ENCODE measurements at regions not wholly inside any gene's neighbourhood (a gene's known extent, or its start where the extent isn't known, plus 50 kb on each side); places are given as distances from the start of the nearest gene placed in this dataset.

GRCh38 chr6:169986171-169986847, 234.9 kb downstream of the ERMARD start:
- Histone ChIP-seq H4K20me1 (ENCODE audit: insufficient read depth, low read length) (no peaks in the 10 kb centered on the region), H3K9me3 (ENCODE audit: insufficient read depth, low read depth, low read length) (no peaks in the 10 kb centered on the region), H3K4me2 (ENCODE audit: low read length) (no peak overlapping the region), H3K79me2 (ENCODE audit: insufficient read depth, low read length) (no peaks in the 10 kb centered on the region), H2AFZ (ENCODE audit: low read depth, low read length) (no peak overlapping the region), H3K4me1 (ENCODE audit: insufficient read depth, low read length) (no peaks in the 10 kb centered on the region), H3K27me3 (ENCODE audit: insufficient read depth, low read length) (no peaks in the 10 kb centered on the region), H3K36me3 (ENCODE audit: insufficient read depth, low read length) (no peaks in the 10 kb centered on the region), H3K4me3 (ENCODE audit: insufficient read depth, low read depth, low read length) (no peak overlapping the region), H3K9ac (ENCODE audit: low read length) (no peak overlapping the region), H3K27ac (ENCODE audit: low read depth, low read length) (no peak overlapping the region)
- Mint-ChIP-seq H3K4me1 (ENCODE audit: low read depth, unreplicated experiment) (no peaks in the 10 kb centered on the region), H3K4me3 (ENCODE audit: unreplicated experiment) (no peak overlapping the region), H3K9me3 (ENCODE audit: unreplicated experiment) (no peaks in the 10 kb centered on the region), H3K27me3 (ENCODE audit: low read depth, unreplicated experiment) (peaks cover 22% of the 10 kb centered on the region), H3K27ac (ENCODE audit: unreplicated experiment) (no peak overlapping the region), H3K36me3 (ENCODE audit: low read depth, unreplicated experiment) (no peaks in the 10 kb centered on the region)
- DNase-seq (ENCODE audit: low read depth) (no peak), FAIRE-seq (no peak)
- TF ChIP-seq CTCF (IDR thresholded peaks at IDR 0.05; ENCODE audit: insufficient read depth, low read depth, low read length) (no peak), EZH2 (IDR thresholded peaks at IDR 0.05; ENCODE audit: insufficient read depth, low read length) (no peak)

GRCh38 chr6:169985121-169986015, 233.9 kb downstream of the ERMARD start:
- Mint-ChIP-seq H3K4me3 (ENCODE audit: unreplicated experiment) (no peak overlapping the region), H3K9me3 (ENCODE audit: unreplicated experiment) (no peaks in the 10 kb centered on the region), H3K4me1 (ENCODE audit: low read depth, unreplicated experiment) (no peaks in the 10 kb centered on the region), H3K27me3 (ENCODE audit: low read depth, unreplicated experiment) (peaks cover 27% of the 10 kb centered on the region), H3K27ac (ENCODE audit: unreplicated experiment) (no peak overlapping the region), H3K36me3 (ENCODE audit: low read depth, unreplicated experiment) (no peaks in the 10 kb centered on the region)
- FAIRE-seq: no peak
- H3K79me2 ChIP-seq (ENCODE audit: insufficient read depth, low read length): no peaks in the 10 kb centered on the region
- no peak overlapping the region for H3K9ac ChIP-seq (ENCODE audit: low read length)
- no peaks in the 10 kb centered on the region for H4K20me1 ChIP-seq (ENCODE audit: insufficient read depth, low read length)
- TF ChIP-seq CTCF (IDR thresholded peaks at IDR 0.05; ENCODE audit: insufficient read depth, low read depth, low read length): no peak
- TF ChIP-seq EZH2 (IDR thresholded peaks at IDR 0.05; ENCODE audit: insufficient read depth, low read length): no peak
- H3K4me1 ChIP-seq (ENCODE audit: insufficient read depth, low read length): no peaks in the 10 kb centered on the region
- H3K4me3 ChIP-seq (ENCODE audit: insufficient read depth, low read depth, low read length): no peak overlapping the region
- no peak for DNase-seq (ENCODE audit: low read depth)
- no peak overlapping the region for H2AFZ ChIP-seq (ENCODE audit: low read depth, low read length)
- H3K4me2 ChIP-seq (ENCODE audit: low read length): no peak overlapping the region
- H3K9me3 ChIP-seq (ENCODE audit: insufficient read depth, low read depth, low read length): no peaks in the 10 kb centered on the region
- no peaks in the 10 kb centered on the region for H3K36me3 ChIP-seq (ENCODE audit: insufficient read depth, low read length)
- no peaks in the 10 kb centered on the region for H3K27me3 ChIP-seq (ENCODE audit: insufficient read depth, low read length)
- no peak overlapping the region for H3K27ac ChIP-seq (ENCODE audit: low read depth, low read length)

Measured in astrocyte (in vitro differentiated cells and primary cell).